Retinal pigment epithelial cell (primary cell): ENCODE measurements at regions not wholly inside any gene's neighbourhood (a gene's known extent, or its start where the extent isn't known, plus 50 kb on each side); places are given as distances from the start of the nearest gene placed in this dataset.
A peak's percentile ranks its signal among the peaks of the same experiment; 100 is the strongest.

ENCODE experiments used
- DNase-seq: peaks from one replicate; pipeline ENCODE4 v3.0.0-alpha.2; 2010; ENCODE audit warnings: low read depth
- H3K4me3 ChIP-seq: 2 replicates; pipeline ENCODE4 v1.5.1; 2011; ENCODE audit warnings: mild to moderate bottlenecking, low read length, control low read depth, moderate library complexity
- TF ChIP-seq, protein P1 (sequence below): conservative IDR thresholded peaks from 2 replicates; pipeline ENCODE4 v1.5.1; 2011; ENCODE audit warnings: low read depth, low read length, control low read depth, inconsistent platforms

DNA sequence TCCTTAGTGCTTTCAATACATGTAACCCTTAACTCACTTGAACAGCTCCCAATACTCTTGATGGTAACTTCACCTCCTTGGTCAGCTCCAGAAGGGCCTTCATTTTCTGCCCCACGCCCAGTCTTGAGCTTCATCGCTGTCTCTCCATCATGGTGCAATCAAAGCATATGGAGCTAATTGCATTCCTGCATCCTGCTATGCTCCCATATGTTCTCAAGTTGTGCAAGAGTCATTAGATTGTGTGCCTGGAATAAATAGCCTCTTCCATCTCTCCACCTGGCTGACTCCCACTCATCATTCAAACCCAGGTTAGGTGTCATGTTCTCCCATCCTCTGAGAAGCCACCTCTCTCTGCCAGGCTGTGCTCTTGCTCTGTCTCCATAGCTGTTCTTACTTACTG lies 364.5 kb upstream of the RGPD4 start:
- no peak overlapping the region for H3K4me3 ChIP-seq
- TF ChIP-seq, protein P1, sequence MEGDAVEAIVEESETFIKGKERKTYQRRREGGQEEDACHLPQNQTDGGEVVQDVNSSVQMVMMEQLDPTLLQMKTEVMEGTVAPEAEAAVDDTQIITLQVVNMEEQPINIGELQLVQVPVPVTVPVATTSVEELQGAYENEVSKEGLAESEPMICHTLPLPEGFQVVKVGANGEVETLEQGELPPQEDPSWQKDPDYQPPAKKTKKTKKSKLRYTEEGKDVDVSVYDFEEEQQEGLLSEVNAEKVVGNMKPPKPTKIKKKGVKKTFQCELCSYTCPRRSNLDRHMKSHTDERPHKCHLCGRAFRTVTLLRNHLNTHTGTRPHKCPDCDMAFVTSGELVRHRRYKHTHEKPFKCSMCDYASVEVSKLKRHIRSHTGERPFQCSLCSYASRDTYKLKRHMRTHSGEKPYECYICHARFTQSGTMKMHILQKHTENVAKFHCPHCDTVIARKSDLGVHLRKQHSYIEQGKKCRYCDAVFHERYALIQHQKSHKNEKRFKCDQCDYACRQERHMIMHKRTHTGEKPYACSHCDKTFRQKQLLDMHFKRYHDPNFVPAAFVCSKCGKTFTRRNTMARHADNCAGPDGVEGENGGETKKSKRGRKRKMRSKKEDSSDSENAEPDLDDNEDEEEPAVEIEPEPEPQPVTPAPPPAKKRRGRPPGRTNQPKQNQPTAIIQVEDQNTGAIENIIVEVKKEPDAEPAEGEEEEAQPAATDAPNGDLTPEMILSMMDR: no peak
- DNase-seq: no peak

DNA sequence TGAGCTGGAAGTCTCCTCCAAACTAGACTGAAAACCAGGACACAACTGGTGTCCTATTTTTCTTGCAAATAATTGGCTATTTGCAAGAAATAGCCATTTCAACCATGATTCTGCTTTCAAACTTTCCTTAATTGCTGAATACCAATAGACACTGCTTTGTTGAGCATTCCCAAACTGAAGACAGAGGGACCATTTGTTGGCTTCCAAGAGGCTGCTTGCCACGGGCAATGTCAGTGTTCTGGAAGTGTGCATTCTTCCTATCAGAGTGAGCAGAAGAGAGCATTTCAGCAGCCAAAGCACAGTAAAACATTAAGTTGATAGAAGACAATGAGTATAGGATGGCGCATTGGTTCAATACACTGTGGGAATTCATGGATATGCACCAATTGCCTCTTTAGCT lies 360.5 kb upstream of the RGPD4 start:
- H3K4me3 ChIP-seq: no peak overlapping the region
- no peak for DNase-seq
- TF ChIP-seq, protein P1: no peak

DNA sequence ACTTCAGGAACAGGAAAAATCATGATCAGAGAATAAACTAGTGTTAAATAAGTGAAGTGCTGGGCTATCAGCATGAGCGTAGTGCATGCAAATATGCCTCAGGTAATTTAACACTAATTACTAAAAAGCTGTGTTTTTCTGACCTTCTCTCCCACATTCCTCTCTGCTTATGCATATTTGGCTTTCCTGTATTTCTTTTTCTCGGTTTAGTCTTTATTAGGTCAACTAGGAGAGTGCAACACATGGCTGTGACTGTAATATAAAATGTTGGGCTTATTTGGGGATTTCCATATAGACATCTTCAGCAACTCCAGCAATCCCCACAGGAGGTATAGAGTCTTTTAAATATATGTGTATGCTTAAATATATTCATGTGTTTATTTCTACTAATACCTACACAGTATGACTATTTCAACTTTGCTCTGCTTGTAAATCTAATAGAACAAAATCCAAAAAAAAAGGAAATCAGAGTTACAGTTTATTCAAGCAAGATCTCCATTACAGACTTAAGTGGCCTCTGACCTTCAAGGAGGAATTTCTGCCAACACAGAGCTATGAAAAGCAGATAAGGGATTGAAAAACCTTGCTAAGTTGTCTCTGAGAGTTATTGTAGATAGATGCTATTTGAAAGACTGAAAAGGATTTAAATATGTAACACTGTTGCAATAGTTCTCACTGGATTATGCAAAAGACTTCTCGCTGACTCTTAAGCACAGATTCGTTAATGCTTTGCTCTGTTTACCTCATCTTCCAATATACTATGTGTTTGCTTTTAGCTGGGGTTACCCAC lies 359.5 kb upstream of the RGPD4 start:
- TF ChIP-seq, protein P1: no peak
- no peak overlapping the region for H3K4me3 ChIP-seq
- DNase-seq: peak; percentile 23

DNA sequence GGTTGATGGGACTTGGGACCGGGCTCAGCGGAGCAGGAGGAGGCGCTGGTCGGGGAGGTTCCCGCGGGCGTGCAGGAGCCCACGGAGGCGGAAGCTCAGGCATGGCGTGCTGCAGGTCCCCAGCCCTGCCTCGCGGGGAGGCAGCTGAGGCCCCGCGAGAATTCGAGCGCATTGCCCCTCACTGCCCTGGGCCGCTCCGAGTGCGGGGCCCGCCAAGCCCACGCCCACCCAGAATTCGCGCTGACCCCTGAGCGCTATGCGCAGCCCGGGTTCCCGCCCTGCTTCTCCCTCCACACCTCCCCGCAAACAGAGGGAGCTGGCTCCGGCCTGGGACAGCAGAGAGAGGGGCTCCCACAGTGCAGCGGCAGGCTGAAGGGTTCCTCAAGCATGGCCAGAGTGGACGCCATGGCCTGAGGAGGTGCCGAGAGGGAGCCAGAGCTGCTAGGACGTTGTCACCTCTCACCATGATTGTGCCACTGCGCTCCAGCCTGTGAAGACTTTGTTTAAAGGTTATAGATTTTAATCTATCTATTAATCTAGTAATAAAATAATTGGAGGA lies 357.2 kb upstream of the RGPD4 start:
- no peak overlapping the region for H3K4me3 ChIP-seq
- no peak for DNase-seq
- TF ChIP-seq, protein P1: no peak

DNA sequence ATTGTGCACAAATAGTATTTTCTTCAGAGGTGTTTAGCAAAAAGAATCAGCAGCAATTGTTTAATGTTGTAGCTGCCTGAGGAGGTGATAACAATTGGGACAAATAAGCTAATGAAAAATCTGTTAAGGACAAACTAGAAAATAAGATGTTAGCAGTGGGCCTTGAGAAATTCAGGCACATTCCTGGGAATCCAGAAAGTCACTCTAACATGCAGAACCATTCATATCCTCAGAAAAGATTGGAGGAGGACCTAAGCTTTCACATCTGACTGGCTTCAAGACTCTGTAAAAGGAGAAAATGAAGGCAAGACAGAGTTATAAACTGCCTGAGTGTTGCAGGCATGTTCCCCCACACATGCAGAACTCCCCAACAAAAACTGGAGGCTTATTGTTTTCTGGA lies 353.5 kb upstream of the RGPD4 start:
- DNase-seq: no peak
- TF ChIP-seq, protein P1: no peak

DNA sequence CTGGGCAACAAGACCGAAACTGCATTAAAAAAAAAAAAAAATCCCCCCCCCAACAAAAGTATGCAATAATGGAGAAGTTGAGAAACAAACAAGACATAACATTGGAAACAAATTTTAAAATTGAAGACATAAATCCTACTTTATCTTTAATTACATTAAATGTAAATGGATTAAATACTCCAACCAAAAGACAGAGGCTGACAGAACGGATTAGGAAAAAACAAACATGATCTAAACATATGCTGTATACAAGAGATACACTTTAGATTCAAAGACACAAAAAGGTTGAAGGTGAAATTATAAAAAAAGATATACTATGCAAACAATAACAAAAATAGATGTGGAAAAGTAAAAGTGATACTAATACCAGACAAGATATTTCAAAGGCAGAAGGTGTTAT lies 350.8 kb upstream of the RGPD4 start:
- DNase-seq: no peak
- no peak overlapping the region for H3K4me3 ChIP-seq
- TF ChIP-seq, protein P1: no peak

More for the DNA sequence above, 353.5 kb upstream of the RGPD4 start:
- no peak overlapping the region for H3K4me3 ChIP-seq

DNA sequence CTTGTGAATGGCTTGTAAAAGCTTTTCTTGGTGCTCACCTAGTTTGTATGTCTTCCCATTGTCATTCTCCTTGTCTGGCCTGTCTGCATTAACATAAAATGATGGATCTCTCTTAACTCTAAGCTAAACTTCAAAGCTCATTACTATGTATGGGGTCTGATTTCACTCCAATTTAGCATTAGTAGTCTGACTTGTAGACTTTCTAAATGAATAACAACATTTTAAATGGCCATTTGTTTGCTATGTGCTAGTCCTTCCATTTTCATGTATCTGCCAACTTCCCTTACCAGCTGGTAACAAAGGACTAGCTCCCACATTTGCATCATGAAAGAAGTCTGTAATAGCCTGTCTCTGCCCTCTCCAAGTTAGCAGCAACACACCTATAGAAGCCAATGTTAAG lies 324.2 kb upstream of the RGPD4 start:
- H3K4me3 ChIP-seq: no peak overlapping the region
- DNase-seq: no peak
- TF ChIP-seq, protein P1: no peak
